ENCODE measurements at regions not wholly inside any gene's neighbourhood (a gene's known extent, or its start where the extent isn't known, plus 50 kb on each side); places are given as distances from the start of the nearest gene placed in this dataset.

DNA sequence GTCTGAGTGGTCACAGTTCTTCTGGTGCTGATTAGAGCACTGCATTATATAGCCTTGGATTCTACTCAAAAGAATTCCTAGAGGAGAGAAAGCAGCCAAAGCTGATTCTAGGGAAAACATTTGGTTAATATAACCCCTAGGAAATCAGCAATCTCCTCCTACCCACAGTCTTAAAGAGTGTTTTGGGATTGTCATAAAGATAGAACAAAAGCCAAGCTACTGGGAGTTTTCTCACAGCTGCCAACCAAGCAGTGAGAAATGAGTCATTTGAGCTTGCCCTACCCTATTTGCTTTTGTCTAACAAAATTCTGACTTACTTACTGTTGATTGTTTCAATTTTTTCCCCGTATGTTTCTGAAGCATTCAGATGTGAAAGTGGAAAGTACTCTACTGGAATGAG is 469.3 kb downstream of the PLCL1 start:
- TF ChIP-seq, protein P1, sequence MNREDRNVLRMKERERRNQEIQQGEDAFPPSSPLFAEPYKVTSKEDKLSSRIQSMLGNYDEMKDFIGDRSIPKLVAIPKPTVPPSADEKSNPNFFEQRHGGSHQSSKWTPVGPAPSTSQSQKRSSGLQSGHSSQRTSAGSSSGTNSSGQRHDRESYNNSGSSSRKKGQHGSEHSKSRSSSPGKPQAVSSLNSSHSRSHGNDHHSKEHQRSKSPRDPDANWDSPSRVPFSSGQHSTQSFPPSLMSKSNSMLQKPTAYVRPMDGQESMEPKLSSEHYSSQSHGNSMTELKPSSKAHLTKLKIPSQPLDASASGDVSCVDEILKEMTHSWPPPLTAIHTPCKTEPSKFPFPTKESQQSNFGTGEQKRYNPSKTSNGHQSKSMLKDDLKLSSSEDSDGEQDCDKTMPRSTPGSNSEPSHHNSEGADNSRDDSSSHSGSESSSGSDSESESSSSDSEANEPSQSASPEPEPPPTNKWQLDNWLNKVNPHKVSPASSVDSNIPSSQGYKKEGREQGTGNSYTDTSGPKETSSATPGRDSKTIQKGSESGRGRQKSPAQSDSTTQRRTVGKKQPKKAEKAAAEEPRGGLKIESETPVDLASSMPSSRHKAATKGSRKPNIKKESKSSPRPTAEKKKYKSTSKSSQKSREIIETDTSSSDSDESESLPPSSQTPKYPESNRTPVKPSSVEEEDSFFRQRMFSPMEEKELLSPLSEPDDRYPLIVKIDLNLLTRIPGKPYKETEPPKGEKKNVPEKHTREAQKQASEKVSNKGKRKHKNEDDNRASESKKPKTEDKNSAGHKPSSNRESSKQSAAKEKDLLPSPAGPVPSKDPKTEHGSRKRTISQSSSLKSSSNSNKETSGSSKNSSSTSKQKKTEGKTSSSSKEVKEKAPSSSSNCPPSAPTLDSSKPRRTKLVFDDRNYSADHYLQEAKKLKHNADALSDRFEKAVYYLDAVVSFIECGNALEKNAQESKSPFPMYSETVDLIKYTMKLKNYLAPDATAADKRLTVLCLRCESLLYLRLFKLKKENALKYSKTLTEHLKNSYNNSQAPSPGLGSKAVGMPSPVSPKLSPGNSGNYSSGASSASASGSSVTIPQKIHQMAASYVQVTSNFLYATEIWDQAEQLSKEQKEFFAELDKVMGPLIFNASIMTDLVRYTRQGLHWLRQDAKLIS (CRISPR knock-in tag; IDR thresholded peaks at IDR 0.05; ENCODE audit: borderline replicate concordance) = no peak
- TF ChIP-seq, protein P2, sequence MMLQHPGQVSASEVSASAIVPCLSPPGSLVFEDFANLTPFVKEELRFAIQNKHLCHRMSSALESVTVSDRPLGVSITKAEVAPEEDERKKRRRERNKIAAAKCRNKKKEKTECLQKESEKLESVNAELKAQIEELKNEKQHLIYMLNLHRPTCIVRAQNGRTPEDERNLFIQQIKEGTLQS (CRISPR knock-in tag; conservative IDR thresholded peaks at IDR 0.05) = no peak
- TF ChIP-seq, protein P3, sequence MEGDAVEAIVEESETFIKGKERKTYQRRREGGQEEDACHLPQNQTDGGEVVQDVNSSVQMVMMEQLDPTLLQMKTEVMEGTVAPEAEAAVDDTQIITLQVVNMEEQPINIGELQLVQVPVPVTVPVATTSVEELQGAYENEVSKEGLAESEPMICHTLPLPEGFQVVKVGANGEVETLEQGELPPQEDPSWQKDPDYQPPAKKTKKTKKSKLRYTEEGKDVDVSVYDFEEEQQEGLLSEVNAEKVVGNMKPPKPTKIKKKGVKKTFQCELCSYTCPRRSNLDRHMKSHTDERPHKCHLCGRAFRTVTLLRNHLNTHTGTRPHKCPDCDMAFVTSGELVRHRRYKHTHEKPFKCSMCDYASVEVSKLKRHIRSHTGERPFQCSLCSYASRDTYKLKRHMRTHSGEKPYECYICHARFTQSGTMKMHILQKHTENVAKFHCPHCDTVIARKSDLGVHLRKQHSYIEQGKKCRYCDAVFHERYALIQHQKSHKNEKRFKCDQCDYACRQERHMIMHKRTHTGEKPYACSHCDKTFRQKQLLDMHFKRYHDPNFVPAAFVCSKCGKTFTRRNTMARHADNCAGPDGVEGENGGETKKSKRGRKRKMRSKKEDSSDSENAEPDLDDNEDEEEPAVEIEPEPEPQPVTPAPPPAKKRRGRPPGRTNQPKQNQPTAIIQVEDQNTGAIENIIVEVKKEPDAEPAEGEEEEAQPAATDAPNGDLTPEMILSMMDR (IDR thresholded peaks at IDR 0.05) = no peak
- TF ChIP-seq ZNF423 (CRISPR knock-in tag; IDR thresholded peaks at IDR 0.05) = no peak
- TF ChIP-seq, protein P4, sequence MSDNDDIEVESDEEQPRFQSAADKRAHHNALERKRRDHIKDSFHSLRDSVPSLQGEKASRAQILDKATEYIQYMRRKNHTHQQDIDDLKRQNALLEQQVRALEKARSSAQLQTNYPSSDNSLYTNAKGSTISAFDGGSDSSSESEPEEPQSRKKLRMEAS (CRISPR knock-in tag; IDR thresholded peaks at IDR 0.05) = no peak
- no peak for TF ChIP-seq TEAD4 (CRISPR knock-in tag; IDR thresholded peaks at IDR 0.05)
- no peak for TF ChIP-seq SMAD3 (CRISPR knock-in tag; IDR thresholded peaks at IDR 0.05; ENCODE audit: borderline replicate concordance)

Data from WTC11 (cell line).